SK-N-SH treated with all-trans-retinoic acid at 6 μM for 48 hours (cell line): ENCODE measurements at regions not wholly inside any gene's neighbourhood (a gene's known extent, or its start where the extent isn't known, plus 50 kb on each side); places are given as distances from the start of the nearest gene placed in this dataset.

Experiments
- CREB5 ChIP-seq: fragments of 250-450 bp; sonication (Bioruptor Pico); IDR thresholded peaks from 2 replicates; pipeline ENCODE4 v1.5.1; 2020; ENCODE audit warnings: low read depth, mild to moderate bottlenecking, moderate library complexity
- CSDC2 ChIP-seq: fragments of 250-450 bp; sonication (Bioruptor Pico); IDR thresholded peaks from 2 replicates; pipeline ENCODE4 v1.5.0; 2020; ENCODE audit warnings: mild to moderate bottlenecking, moderate library complexity
- GLIS3 ChIP-seq: fragments of 250-450 bp; sonication (Bioruptor Pico); IDR thresholded peaks from 2 replicates; pipeline ENCODE4 v1.5.0; 2020; ENCODE audit warnings: mild to moderate bottlenecking, moderate library complexity
- OSR1 ChIP-seq: fragments of 250-450 bp; sonication (Bioruptor Pico); IDR thresholded peaks from 2 replicates; pipeline ENCODE4 v1.8.0; 2022; ENCODE audit warnings: moderate library complexity, mild to moderate bottlenecking, inconsistent platforms
- PATZ1 ChIP-seq: fragments of 250-450 bp; sonication (Bioruptor Pico); IDR thresholded peaks from 2 replicates; pipeline ENCODE4 v1.8.0; 2020; ENCODE audit warnings: mild to moderate bottlenecking, moderate library complexity, borderline replicate concordance
- PPARA ChIP-seq: fragments of 250-450 bp; sonication (Bioruptor Pico); IDR thresholded peaks from 2 replicates; pipeline ENCODE4 v1.5.0; 2020; ENCODE audit warnings: mild to moderate bottlenecking, borderline replicate concordance
- RARB ChIP-seq: fragments of 250-450 bp; sonication (Bioruptor Pico); IDR thresholded peaks from 2 replicates; pipeline ENCODE4 v1.8.0; 2021; ENCODE audit warnings: mild to moderate bottlenecking, moderate library complexity
- SNAI2 ChIP-seq: fragments of 250-450 bp; sonication (Bioruptor Pico); IDR thresholded peaks from 2 replicates; pipeline ENCODE4 v1.5.0; 2020; ENCODE audit warnings: mild to moderate bottlenecking, moderate library complexity
- TSHZ2 ChIP-seq: fragments of 250-450 bp; sonication (Bioruptor Pico); IDR thresholded peaks from 2 replicates; pipeline ENCODE4 v1.5.0; 2020; ENCODE audit warnings: mild to moderate bottlenecking, moderate library complexity
- ZFP3 ChIP-seq: fragments of 250-450 bp; sonication (Bioruptor Pico); IDR thresholded peaks from 2 replicates; pipeline ENCODE4 v1.5.0; 2020; ENCODE audit warnings: mild to moderate bottlenecking, moderate library complexity
- ZFP30 ChIP-seq: fragments of 450-650 bp; formaldehyde crosslinking; IDR thresholded peaks from 2 replicates; pipeline ENCODE4 v1.5.0; 2022; ENCODE audit warnings: mild to moderate bottlenecking, moderate library complexity

- TF ChIP-seq SNAI2: no peak
- no peak for TF ChIP-seq PPARA
- TF ChIP-seq TSHZ2 (CRISPR knock-in tag): no peak
- TF ChIP-seq CSDC2: no peak
- TF ChIP-seq ZFP3 (CRISPR knock-in tag): no peak
- no peak for TF ChIP-seq PATZ1 (CRISPR knock-in tag)
- no peak for TF ChIP-seq OSR1 (CRISPR knock-in tag)
- TF ChIP-seq GLIS3 (CRISPR knock-in tag): no peak
- no peak for TF ChIP-seq ZFP30 (CRISPR knock-in tag)
- TF ChIP-seq CREB5: no peak
- TF ChIP-seq RARB (CRISPR knock-in tag): no peak
These were observed 549.0 kb downstream of the TCERG1L start for GRCh38 chr10:130762491-130762890.
